ENCODE measurements at regions not wholly inside any gene's neighbourhood (a gene's known extent, or its start where the extent isn't known, plus 50 kb on each side); places are given as distances from the start of the nearest gene placed in this dataset.

GRCh38 chr6:25083784-25084507 is 148.2 kb upstream of the RIPOR2 start:
- TF ChIP-seq CTCF (IDR thresholded peaks at IDR 0.05) (no peak), POLR2A (IDR thresholded peaks at IDR 0.05) (no peak)

Data from uterus (tissue), 2 donors.